Activated CD8-positive, alpha-beta memory T cell treated with anti-CD3 and anti-CD28 coated beads, Interleukin-2, amount 50 U/mL, for 1 hour (primary cell): ENCODE measurements at regions not wholly inside any gene's neighbourhood (a gene's known extent, or its start where the extent isn't known, plus 50 kb on each side); places are given as distances from the start of the nearest gene placed in this dataset.
"Not testable (repeated sequence)": the region's sequence is repeated elsewhere in the genome, so short reads cannot be mapped to it uniquely, and the experiment has no call there.

Source experiments
- DNase-seq: peaks from one replicate; pipeline ENCODE4 v3.0.0-alpha.2; 2020; ENCODE audit errors: extremely low read depth

GRCh38 chr13:84086847-84087162 lies 204.5 kb upstream of the SLITRK1 start:
- DNase-seq: no peak

GRCh38 chr13:84086098-84086846 lies 204.0 kb upstream of the SLITRK1 start:
- not testable (repeated sequence) for DNase-seq

- DNase-seq: no peak
Measured at GRCh38 chr13:84082462-84082861, 200.2 kb upstream of the SLITRK1 start.

DNA sequence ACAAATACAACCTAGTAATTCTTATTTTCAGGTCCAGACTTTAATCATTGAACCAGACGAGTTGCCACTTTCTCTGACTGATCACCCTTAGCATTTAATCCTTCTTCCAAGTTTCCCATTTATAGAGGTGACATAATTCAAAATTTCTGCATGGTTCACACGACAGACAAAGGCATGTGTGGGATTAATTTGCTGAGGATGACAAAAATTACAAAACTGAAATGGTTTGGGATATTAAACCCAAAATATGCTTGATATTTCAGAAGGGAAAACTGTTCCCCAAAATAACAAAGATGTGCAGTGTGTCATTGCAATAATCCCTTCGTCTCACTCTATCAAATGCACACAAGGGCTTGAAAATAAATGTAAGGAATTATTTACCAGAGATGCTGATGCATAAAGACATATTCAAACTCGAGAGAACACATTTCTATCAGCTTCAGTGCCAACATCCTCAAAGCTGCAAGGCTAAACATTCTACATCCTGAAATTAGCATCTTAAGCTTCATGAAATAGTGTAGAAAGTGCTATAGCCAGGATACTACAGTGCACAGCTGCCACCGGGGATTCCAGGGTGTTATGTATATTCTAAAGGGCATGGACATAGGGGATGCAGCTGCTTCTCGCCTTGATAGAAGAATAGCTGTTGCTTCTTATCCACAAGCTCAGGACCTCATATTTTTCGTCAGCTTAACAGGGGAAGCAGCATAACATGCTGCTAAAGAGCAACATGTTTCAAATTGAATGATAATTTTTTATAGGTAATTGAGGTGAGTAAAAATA lies 198.7 kb upstream of the SLITRK1 start:
- DNase-seq: no peak

DNA sequence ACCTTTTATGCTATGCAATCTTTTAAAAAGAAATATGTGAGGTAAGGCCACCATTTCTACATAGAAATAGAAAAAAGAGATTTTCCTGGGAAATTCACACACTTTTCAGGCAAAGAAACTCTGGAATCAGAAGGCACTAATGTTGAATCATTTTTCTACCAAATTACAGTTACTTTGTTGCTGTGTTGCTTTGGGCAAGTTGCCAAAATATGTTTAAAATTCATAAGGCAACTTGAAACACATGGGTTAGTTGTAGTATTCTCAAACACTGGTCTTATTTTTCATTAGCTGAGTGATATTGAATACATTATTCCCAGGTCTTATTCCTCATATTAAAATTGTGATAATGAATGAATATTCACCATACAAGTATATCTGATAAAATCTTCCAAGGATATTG lies 195.0 kb upstream of the SLITRK1 start:
- DNase-seq: no peak

- no peak for DNase-seq
Measured at GRCh38 chr13:84076280-84076679, 194.0 kb upstream of the SLITRK1 start.

- no peak for DNase-seq
Measured at GRCh38 chr13:84050536-84050935, 168.3 kb upstream of the SLITRK1 start.

- DNase-seq: no peak
Measured at GRCh38 chr13:84049443-84050219, 167.4 kb upstream of the SLITRK1 start.

GRCh38 chr13:84044805-84045204 lies 162.5 kb upstream of the SLITRK1 start:
- DNase-seq: no peak

DNA sequence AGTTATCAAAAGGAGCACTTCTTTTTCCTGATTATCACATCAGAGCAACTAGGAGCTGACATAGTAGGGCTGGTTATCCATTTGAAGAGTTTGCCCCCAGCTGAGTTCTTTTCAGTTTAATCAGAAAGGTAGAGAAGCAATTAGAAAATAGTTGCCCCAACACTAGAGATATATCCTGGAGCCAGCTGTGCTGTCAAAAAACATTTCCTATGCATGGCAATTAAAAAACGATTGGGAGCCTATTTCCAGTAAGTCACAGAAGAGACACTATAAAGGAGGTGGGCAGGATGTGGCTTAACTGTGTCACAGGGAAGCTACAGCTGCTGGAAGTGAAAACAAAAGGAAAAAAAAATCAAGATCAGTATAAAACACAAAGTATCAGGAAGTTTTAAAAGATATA lies 155.7 kb upstream of the SLITRK1 start:
- DNase-seq: no peak

- DNase-seq: no peak
Measured at GRCh38 chr13:84032116-84032515, 149.8 kb upstream of the SLITRK1 start.

DNA sequence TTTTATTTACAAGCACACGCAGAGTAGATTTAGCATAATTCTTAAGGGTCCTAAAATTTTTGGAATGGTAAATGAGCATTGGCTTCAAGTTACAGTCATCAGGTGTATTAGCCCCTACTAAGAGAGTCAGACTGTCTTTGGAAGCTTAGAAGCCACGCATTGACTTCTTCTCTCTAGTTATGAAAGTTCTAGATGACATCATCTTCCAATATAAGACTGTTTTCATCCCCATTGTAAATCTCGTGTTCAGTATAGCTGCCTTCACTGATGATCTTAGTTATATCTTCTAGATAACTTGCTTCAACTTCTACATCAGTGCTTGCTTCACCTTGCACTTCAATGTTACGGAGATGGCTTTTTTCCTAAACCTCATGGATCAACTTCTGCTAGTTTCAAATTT lies 148.8 kb upstream of the SLITRK1 start:
- DNase-seq: no peak

DNA sequence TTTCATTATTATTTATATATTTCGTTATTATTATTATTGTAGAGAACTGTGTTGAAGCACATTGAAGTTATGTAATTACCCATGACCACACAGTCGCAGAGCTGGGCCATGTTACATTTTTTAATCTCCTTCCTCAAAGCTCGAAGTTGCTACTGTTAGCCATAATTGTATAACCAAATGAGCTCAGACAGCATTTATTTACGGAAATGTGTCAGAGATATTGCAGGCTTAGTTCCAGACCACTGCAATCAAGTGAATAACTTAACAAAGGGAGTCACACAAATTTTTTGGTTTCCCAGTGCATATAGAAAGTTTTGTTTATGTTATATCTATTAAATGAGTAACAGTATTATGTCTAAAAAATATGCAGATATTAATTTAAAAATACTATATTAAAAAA lies 147.1 kb upstream of the SLITRK1 start:
- DNase-seq: no peak

GRCh38 chr13:84025824-84026223 lies 143.6 kb upstream of the SLITRK1 start:
- DNase-seq: no peak

DNA sequence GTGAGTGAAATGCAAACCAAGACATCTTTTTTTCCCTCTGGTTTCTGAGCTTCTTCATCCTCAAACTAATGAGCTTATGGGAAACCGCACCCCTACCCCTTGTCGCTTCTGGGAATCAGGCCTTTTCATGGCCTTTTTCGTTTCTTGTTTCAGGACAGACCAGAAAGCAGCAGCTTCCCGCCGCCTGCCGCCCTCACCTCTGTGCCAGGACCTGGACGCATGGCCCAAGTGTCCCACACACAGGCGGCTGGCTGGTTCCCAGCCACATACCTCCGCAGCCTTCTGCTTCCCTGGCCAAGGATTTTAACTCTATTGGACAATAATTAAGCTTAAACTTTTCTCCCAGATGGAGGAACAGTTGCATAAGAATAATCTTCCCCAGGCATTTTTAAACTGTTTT lies 114.1 kb upstream of the SLITRK1 start:
- DNase-seq: no peak

- no peak for DNase-seq
Measured at GRCh38 chr13:83995930-83996329, 113.7 kb upstream of the SLITRK1 start.

DNA sequence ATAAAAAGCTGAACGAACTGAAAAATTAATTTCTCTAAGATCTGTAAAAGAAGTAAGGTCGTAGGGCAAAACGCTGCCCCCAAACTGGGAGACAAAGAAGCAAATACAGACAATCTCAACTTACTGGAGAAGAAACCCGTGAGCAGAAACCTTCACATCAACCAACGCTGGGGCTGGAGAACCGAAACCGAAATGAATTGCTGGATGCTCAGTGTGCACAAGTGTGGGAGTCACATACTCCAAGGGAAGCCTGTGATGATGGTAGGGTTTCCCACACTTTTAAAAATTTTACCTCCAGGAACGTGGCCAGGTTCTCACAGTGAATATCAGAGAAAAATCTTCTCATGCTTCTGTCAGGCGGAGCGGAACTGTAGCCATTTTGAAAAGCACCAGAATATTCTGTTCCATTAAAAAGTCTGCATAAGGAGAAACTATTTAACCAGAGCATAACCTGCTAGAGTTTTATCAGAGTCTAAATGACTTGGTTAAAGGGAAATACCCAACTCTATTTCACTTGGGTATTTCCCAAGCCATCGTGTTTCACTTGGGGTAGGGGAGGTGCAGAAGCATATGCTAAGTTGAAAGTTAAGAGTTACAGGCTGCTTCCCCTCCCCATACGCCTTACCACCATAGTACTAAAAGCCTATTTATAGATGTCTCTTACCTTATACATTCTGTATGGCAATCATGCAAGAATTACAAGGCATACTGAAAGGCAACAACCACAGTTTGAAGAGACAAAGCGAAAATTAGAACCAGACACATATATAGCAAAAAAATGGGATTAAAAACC lies 110.5 kb upstream of the SLITRK1 start:
- no peak for DNase-seq

- no peak for DNase-seq
Measured at GRCh38 chr13:83987394-83987793, 105.1 kb upstream of the SLITRK1 start.

DNA sequence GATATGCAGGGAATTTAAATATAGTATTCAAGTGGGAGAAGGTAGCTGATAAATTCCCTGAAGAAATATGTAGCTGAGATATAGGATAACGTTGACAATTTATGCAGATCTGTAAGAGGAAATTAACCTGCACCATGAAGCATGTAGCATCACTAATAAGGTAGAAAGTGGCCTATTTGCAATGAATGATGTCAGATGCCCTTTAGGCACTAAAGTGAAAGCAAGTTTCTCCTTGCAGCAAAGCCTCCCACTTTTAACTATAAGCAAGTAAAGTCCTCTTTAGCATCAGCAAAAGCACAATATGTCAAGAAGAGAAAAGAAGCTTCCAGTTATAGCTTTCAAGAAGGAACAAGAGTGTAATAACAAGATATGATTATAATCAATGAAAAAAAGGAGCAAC lies 102.5 kb upstream of the SLITRK1 start:
- DNase-seq: no peak

DNA sequence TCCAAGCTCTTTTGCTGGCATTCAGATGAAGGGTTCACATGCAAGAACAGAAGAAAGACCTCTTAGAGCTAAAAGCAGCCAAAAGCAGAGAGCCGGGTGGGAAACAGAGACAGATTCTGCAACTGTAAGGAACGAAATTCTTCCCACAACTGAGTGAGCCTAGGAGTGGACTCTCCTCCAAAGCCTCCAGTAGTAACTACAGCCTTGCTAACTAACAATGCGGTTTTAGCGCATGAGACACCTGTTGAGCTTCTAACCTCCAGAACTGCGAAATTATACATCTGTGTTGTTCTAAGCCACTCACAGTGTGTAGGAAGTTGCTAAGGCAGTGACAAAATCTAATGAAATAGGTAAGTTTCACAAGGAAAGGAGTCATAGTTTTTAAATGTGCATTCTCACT lies 98.1 kb upstream of the SLITRK1 start:
- DNase-seq: no peak

DNA sequence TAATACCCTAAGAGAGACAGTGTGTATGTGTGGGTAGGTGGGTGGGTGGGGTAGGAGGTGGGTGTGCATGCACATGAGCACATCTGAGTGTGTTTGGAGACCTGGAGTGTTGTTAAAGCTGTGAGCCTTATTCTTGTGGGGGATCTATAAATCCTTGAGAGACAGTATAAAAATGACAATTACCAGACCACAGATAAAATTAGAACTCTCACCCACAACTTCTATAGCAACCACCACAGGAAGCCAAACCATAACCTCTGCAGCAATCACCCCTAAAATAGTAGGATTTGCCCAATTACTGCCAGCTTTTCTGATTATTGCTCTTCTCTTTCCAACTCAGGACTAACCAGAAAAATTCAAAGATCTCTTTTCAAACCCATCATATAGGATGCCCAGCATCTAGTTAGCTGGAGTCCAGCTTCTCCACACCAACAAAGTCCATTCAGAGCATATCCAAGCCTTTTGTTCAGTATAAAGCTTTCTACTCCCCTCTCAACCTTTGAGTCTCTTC lies 93.4 kb upstream of the SLITRK1 start:
- DNase-seq: no peak

GRCh38 chr13:83958531-83958930 lies 76.3 kb upstream of the SLITRK1 start:
- no peak for DNase-seq
